OCI-LY1 (cell line): ENCODE measurements at regions not wholly inside any gene's neighbourhood (a gene's known extent, or its start where the extent isn't known, plus 50 kb on each side); places are given as distances from the start of the nearest gene placed in this dataset.

Experiments
- H2AFZ ChIP-seq: fragments of 200-600 bp; sonication (generic), shearing (Covaris generic); 2 replicates; pipeline ENCODE4 v1.6.0; 2014; ENCODE audit warnings: antibody characterized with exemption, mild to moderate bottlenecking, low read length
- H3F3A ChIP-seq: fragments of 200-600 bp; sonication (generic), shearing (Covaris generic); 2 replicates; pipeline ENCODE4 v1.6.0; 2014; ENCODE audit warnings: mild to moderate bottlenecking, antibody characterized with exemption, low read length, moderate library complexity; ENCODE audit not compliant: insufficient read depth
- H3K27ac ChIP-seq: fragments of 200-600 bp; sonication (generic); 2 replicates; pipeline ENCODE4 v1.5.1; 2014; ENCODE audit warnings: low read length, mixed run types, mild to moderate bottlenecking, low read depth; ENCODE audit not compliant: poor library complexity, severe bottlenecking
- H3K27me3 ChIP-seq: fragments of 200-600 bp; sonication (generic); 2 replicates; pipeline ENCODE4 v1.6.0; 2014; ENCODE audit warnings: antibody characterized with exemption, mild to moderate bottlenecking, low read length, moderate library complexity; ENCODE audit not compliant: insufficient read depth
- H3K36me3 ChIP-seq: fragments of 200-600 bp; sonication (generic); 2 replicates; pipeline ENCODE4 v1.6.1; 2014; ENCODE audit warnings: mild to moderate bottlenecking, antibody characterized with exemption, low read length, moderate library complexity, mixed read lengths; ENCODE audit not compliant: insufficient read depth
- H3K4me1 ChIP-seq: fragments of 200-600 bp; sonication (generic); 2 replicates; pipeline ENCODE4 v1.5.1; 2014; ENCODE audit warnings: mild to moderate bottlenecking, low read length, moderate library complexity; ENCODE audit not compliant: insufficient read depth, severe bottlenecking
- H3K4me2 ChIP-seq: fragments of 200-600 bp; sonication (generic), shearing (Covaris generic); 2 replicates; pipeline ENCODE4 v1.6.1; 2014; ENCODE audit warnings: low read length
- H3K4me3 ChIP-seq: fragments of 200-600 bp; sonication (generic); 2 replicates; pipeline ENCODE4 v1.5.1; 2014; ENCODE audit warnings: low read length, low read depth, mild to moderate bottlenecking, mixed read lengths; ENCODE audit not compliant: poor library complexity, severe bottlenecking
- H3K79me2 ChIP-seq: fragments of 200-600 bp; shearing (Covaris generic); 2 replicates; pipeline ENCODE4 v1.6.1; 2016; ENCODE audit warnings: mixed run types, low read length, mixed read lengths; ENCODE audit not compliant: insufficient read depth
- H3K9ac ChIP-seq: fragments of 200-600 bp; sonication (generic), shearing (Covaris generic); 2 replicates; pipeline ENCODE4 v1.6.1; 2014; ENCODE audit warnings: mild to moderate bottlenecking, low read length, mixed read lengths
- H3K9me2 ChIP-seq: fragments of 200-600 bp; sonication (generic), shearing (Covaris generic); 2 replicates; pipeline ENCODE4 v1.6.1; 2014; ENCODE audit warnings: low read depth, mild to moderate bottlenecking, low read length, mixed read lengths
- H3K9me3 ChIP-seq: fragments of 200-600 bp; shearing (Covaris generic); 2 replicates; pipeline ENCODE4 v1.6.1; 2014; ENCODE audit warnings: low read length, mixed read lengths
- H4K20me1 ChIP-seq: fragments of 200-600 bp; sonication (generic), shearing (Covaris generic); 2 replicates; pipeline ENCODE4 v1.6.0; 2016; ENCODE audit warnings: mild to moderate bottlenecking, low read length; ENCODE audit not compliant: insufficient read depth
- CTCF ChIP-seq: fragments of 200-600 bp; sonication (generic), shearing (Covaris generic); IDR thresholded peaks from 2 replicates; pipeline ENCODE4 v1.5.1; 2017; ENCODE audit warnings: mild to moderate bottlenecking, antibody characterized with exemption, low read length, moderate library complexity, mixed read lengths
- EZH2 ChIP-seq: fragments of 200-600 bp; sonication (generic), shearing (Covaris generic); IDR thresholded peaks from 2 replicates; pipeline ENCODE4 v1.8.0; 2017; ENCODE audit warnings: borderline replicate concordance, mixed run types, mild to moderate bottlenecking, antibody characterized with exemption, low read length, moderate library complexity, mixed read lengths

GRCh38 chr4:66339007-66339406 is 668.7 kb upstream of the EPHA5 start:
- Histone ChIP-seq H3K9me2 (no peaks in the 10 kb centered on the region), H2AFZ (no peak overlapping the region), H3F3A (no peaks in the 10 kb centered on the region), H3K27me3 (no peaks in the 10 kb centered on the region), H3K4me2 (no peak overlapping the region), H3K79me2 (no peaks in the 10 kb centered on the region), H3K9ac (no peak overlapping the region), H3K4me3 (no peak overlapping the region), H4K20me1 (no peaks in the 10 kb centered on the region), H3K36me3 (no peaks in the 10 kb centered on the region), H3K4me1 (no peaks in the 10 kb centered on the region), H3K27ac (no peak overlapping the region), H3K9me3 (no peaks in the 10 kb centered on the region)
- TF ChIP-seq CTCF (no peak), EZH2 (no peak)

- no peak overlapping the region for H3K9ac ChIP-seq
- no peaks in the 10 kb centered on the region for H3F3A ChIP-seq
- H3K79me2 ChIP-seq: no peaks in the 10 kb centered on the region
- no peaks in the 10 kb centered on the region for H3K36me3 ChIP-seq
- H3K4me2 ChIP-seq: no peak overlapping the region
- H3K27ac ChIP-seq: no peak overlapping the region
- no peak for TF ChIP-seq CTCF
- no peak for TF ChIP-seq EZH2
- H4K20me1 ChIP-seq: no peaks in the 10 kb centered on the region
- no peak overlapping the region for H3K4me3 ChIP-seq
- no peaks in the 10 kb centered on the region for H3K27me3 ChIP-seq
- H3K4me1 ChIP-seq: no peaks in the 10 kb centered on the region
- no peak overlapping the region for H2AFZ ChIP-seq
- H3K9me3 ChIP-seq: no peaks in the 10 kb centered on the region
- H3K9me2 ChIP-seq: no peaks in the 10 kb centered on the region
These were observed 661.5 kb upstream of the EPHA5 start for GRCh38 chr4:66331761-66332160.

- no peaks in the 10 kb centered on the region for H3K4me1 ChIP-seq
These were observed 659.8 kb upstream of the EPHA5 start for GRCh38 chr4:66330125-66330524.

More at GRCh38 chr4:66330125-66330524, 659.8 kb upstream of the EPHA5 start:
- H3K9me2 ChIP-seq: no peaks in the 10 kb centered on the region
- no peaks in the 10 kb centered on the region for H3K27me3 ChIP-seq
- no peak overlapping the region for H3K9ac ChIP-seq
- no peaks in the 10 kb centered on the region for H3K79me2 ChIP-seq
- no peak for TF ChIP-seq CTCF
- no peak for TF ChIP-seq EZH2
- no peak overlapping the region for H3K4me2 ChIP-seq
- no peak overlapping the region for H3K27ac ChIP-seq
- H4K20me1 ChIP-seq: no peaks in the 10 kb centered on the region
- H3K36me3 ChIP-seq: no peaks in the 10 kb centered on the region
- H2AFZ ChIP-seq: no peak overlapping the region
- no peaks in the 10 kb centered on the region for H3F3A ChIP-seq
- no peaks in the 10 kb centered on the region for H3K9me3 ChIP-seq
- H3K4me3 ChIP-seq: no peak overlapping the region
